Right lobe of liver (tissue), 4 donors: ENCODE measurements at regions not wholly inside any gene's neighbourhood (a gene's known extent, or its start where the extent isn't known, plus 50 kb on each side); places are given as distances from the start of the nearest gene placed in this dataset.

Experiments used
- CTCF ChIP-seq, 4 donors: fragments of 200-600 bp in 3 of 4; fragments of 450-650 bp in 1 of 4; IDR thresholded peaks; one replicate each; pipeline versions ENCODE4 v1.5.1 to v1.8.0; 2016 to 2022; ENCODE audit warnings: antibody characterized with exemption in 4 of 4, mild to moderate bottlenecking in 2 of 4
- POLR2A ChIP-seq: fragments of 450-650 bp; IDR thresholded peaks from one replicate; pipeline ENCODE4 v1.6.1; 2017; ENCODE audit warnings: antibody characterized with exemption, mild to moderate bottlenecking
- donor health status: DM: no; HTN: no; CAD: no.
- donor health status: DM: no; HTN: no; CAD: no.
- donor health status: DM: no; HTN: yes; CAD: no.

GRCh38 chr9:12425878-12426864 lies 267.0 kb upstream of the TYRP1 start:
- TF ChIP-seq CTCF (IDR thresholded peaks at IDR 0.05) (peak in 1 of 4 donors; percentile 4), POLR2A (no peak)
